Stimulated activated CD4-positive, alpha-beta T cell treated with anti-CD3 and anti-CD28 coated beads, Interleukin-2, amount 100 ng/mL, for 48 hours (primary cell): ENCODE measurements at regions not wholly inside any gene's neighbourhood (a gene's known extent, or its start where the extent isn't known, plus 50 kb on each side); places are given as distances from the start of the nearest gene placed in this dataset.

Experiments
- DNase-seq, 2 donors: peaks; one replicate each; pipeline ENCODE4 v3.0.0-alpha.2; 2020

DNA sequence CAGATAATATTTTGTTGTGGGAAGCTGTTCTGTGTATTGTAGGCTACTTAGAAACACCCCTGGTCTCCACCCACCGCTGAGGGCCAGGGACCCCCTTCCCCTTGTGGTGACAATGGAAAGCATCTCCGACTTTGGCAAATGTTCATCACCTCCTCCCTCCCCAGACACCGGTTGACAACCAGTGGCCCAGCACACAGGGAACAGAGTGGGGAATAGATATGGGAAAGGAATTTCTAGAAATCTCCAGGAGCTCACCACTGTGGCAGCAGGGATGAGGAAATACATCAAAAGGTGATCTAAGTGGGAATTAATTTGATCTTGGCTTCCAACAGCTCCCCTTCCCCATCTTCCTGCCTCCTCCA lies 257.3 kb upstream of the FOXQ1 start:
- no peak for DNase-seq

DNA sequence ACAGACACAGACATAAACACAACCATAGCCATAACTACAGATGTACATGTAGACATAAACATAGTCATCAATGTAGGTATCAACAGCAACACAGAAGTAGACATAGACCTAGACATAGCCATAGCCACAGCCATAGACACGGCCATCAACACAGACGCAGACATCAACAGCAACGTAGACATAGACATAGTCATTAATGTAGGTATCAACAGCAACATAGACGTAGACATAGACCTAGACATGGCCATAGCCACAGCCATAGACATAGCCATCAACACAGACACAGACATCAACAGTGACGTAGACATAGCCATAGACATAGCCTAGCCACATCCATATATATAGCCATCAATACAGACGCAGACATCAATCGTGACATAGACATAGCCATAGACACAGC lies 258.3 kb upstream of the FOXQ1 start:
- DNase-seq: no peak

DNA sequence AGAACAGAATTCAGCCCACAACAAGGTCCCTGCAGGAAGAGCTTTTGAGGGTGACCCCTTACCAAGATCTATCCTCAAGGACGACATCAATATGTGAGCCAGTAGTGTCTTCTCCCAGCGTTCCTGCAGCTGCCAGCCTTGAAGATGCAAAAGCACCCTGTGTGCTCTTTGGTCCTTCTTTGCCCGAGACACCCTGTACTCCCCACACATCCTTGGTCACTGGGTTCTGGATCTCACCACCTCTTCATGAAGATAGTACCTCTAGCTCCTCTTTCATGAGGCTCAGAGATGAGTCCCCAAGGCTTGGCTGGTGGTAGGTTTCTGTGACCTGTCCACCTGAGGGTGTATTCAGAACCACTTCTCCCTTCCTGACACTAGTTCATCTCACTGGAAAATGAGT lies 259.6 kb upstream of the FOXQ1 start:
- DNase-seq: no peak

DNA sequence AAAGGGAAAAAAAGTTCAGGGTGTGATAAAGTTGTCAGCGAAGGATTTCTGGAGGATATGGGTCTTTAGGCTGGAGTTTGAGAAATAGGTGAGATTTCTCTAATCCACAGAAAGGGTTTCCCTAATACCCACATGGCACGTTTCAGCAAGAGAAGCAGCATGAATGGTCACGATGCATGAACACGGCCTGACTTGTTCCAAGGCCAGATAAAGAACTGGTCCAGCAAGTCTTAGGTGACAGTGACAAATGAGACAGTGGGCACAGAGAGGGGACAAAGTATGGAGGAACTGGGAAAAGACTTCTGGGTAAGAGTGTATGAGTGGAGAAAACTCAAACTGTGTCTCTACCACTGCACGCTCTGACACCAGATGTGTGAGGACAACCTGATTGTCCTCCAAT lies 262.0 kb upstream of the FOXQ1 start:
- no peak for DNase-seq

DNA sequence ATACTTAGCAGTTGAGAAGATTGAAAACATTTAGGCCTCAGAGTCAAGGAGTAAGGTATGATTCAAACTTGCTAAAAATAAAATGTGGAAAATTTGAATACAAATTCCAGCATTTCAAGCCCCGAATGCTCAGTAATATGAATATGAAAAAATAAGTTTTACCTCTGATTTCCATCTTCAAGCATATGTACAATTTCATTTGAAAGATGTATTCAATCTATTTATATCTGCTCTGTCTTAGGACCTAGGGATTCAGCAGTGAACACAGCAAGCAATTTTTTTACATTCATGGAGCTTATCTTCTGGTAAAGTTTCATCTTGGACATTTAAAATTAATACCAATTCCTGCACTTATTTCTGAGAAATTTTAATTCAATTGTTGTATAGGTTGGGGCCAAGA lies 262.7 kb upstream of the FOXQ1 start:
- DNase-seq: no peak

DNA sequence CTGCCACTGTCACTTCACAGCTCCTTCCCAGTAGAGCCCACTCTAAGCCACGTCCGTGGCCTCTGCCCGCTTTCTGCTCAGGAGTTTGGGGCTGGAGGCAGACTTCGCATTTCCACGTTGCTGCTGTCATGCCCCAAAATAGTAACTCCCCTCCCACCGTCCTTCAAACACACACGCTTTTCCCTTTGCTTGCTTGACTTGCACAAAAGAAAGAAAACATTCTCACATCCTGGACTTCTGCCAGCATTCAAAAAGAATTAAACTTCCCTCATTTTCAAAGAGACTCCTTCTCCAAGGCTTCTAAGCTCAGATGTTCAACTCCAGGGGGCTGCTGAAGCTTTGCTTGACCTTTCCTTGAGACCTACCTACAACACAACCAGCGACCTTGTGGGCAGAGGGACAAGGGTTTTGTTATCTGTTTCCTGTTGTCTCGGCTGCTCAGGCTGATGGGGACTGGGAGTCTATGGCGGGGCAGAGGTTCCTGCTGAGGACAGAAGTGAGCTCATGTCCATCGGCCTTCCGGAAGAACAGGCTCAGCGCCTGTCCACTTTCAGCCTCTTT lies 263.8 kb upstream of the FOXQ1 start:
- no peak for DNase-seq

DNA sequence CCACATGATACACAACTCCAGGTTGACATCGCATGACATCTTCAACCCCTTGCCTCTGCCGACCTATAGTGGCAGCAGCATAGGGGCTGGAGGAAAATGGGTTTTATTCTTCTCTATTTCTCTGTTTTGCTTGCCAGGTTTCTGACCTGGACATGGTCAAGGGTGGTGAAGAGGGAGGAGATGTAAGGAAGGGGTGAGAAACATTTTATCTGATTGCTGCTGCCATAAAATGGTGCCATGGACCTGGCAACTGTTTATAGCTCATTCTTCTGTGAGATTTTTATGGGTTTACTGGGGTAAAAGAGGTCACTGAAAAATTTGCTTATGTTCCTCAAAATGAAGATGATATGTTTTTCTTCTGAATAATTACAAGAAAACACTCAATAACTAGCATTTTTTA lies 266.7 kb upstream of the FOXQ1 start:
- no peak for DNase-seq

DNA sequence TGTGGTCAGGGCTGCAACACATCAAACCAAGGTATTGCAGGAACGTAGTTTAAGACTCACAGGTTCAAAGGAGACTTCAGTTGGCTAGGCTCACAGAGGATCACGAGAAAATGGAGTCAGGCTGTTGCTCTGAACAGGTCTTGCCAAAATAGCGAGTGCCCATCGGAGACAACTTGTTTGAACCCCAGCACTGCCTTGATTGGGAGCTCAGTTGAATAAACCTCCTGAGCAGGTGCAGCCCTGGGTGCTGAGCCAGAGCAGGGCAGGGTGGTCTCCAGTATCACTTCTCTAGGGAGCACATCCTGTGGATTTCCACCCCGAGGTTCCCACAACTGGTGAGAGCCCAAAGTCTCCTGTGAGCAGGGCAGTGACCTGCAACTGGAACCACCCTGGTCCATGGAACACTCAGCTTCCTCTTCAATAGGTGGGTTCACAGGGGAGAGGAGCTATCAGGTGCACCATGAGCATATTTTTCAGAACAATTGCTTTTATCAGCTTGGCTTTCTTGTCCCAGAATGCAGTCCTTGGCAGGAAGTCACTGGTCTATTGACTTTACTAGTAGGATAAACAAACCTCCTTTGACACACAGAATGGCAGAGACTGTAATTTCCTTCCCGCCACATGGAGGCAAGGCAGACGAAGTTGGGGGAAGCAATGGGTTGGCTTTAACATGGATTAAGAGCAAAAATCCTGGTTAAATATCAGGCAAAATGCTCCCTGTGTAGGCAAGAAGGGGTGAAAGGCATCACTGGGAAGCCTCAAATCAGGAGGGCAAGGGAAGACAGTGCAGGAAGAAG lies 267.7 kb upstream of the FOXQ1 start:
- no peak for DNase-seq

DNA sequence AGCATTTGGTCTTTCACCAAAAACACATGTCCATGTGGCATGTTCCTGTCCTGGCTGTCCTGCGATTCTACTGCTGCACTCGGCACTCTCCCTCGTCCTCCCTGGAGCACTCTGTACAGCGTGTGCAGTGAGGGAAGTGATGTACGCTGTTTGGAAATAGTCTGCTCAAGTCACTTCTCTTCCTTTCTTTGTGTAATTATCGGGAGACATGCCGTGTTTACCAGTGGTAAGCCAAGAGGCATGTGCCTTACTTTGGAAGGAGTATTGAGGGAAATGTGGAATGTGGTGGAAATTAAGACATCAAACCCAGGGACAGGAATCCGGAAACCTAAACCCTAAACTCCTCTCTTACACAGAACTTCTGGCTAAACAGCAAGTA lies 268.5 kb upstream of the FOXQ1 start:
- no peak for DNase-seq

DNA sequence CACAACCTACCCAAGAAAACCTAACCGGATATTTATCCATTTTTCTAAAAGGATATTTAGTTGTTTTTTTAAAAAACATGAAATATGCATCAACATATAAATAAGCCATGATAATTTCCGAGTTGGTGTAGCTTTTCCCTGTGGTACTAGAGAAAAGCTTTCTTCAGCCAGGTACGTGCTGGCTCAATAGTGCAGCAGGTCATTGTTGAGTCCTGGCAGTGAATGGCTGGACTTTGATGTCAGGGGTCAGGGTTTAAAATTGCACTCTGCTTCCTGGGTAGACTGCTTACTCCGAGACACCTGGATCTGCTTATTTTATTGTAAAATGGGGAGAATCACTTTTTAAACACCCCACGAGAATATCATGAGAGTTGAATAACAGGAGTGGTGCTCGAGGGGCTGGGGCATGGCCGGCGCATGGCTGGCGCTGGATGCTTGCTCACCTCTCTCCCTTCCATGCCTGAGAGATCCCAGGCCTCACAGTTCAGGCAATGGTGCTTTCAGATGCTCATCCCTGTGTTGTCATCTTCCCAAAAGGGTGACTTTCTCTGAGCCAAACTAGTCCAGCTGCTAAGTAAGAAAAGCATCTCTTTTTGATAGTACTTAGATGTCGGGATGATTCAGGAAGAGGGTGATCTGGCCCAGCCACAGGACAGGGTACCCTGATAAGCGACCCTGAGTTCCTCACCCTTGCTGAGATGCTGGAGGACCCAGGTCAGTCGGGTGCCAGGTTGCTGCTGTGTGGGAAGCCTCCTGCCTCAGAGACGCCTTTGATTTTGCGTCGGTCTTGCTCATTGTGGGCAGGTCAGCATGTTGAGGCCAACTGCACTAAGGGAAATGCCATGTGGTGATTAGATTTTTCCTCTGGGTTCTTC lies 269.1 kb upstream of the FOXQ1 start:
- DNase-seq: no peak

DNA sequence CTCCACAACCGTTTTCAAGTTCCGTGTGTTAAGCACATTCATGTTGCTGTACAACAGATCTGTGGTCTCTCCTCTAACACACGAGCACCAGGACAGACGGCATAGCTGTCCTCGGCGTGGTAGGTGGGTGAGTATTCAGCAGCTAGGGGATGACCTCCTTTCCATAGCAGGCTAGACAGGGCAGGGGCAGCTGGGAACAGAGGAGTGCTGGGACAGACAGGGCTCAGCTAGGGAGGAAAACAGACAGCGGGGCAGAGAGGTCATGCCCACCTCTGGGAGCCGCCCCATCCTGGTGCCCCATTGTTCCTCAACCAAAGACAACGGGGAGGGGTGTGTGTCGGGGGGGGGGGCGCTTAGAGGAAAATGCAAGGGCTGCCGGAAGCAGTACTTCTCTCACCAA lies 271.5 kb upstream of the FOXQ1 start:
- DNase-seq: no peak

DNA sequence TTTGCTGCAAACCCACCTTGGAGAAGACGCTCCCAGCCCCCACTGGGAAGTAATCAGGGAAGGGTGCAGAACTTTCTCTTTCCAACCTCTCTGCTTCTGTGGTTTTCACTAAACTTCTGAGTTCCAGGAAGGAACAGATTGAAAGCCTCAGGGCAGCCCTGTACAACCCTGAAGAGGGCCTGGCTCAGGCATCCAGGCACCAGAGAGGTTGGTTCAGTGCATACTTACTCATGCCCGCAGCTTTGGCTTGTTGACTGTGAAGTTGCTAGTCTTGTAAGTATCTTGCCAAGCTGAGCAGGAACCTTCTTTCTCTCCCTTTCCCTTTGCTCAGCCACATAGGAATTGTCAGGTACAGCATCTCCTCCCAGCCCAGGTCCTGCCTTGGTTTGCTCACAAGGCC lies 272.2 kb upstream of the FOXQ1 start:
- DNase-seq: no peak

DNA sequence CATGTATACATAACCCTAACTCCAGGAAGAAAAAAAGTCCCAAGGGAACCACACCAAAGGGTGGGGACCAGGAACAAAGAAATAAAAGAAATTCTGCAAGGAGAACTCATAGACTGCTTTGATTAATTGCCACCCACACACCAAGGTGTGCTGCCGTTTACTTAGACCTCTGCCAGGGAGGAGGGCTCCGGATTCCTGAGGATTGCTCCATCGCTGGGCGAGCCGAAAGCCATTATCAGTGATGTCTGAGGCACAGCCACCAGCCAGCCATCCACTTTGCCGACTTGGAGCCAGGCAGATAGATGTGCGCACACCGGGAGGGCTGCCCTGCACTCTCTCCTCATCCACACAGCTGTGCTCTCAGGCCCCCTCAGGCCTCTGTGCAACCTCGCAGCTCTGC lies 272.7 kb upstream of the FOXQ1 start:
- DNase-seq: no peak

DNA sequence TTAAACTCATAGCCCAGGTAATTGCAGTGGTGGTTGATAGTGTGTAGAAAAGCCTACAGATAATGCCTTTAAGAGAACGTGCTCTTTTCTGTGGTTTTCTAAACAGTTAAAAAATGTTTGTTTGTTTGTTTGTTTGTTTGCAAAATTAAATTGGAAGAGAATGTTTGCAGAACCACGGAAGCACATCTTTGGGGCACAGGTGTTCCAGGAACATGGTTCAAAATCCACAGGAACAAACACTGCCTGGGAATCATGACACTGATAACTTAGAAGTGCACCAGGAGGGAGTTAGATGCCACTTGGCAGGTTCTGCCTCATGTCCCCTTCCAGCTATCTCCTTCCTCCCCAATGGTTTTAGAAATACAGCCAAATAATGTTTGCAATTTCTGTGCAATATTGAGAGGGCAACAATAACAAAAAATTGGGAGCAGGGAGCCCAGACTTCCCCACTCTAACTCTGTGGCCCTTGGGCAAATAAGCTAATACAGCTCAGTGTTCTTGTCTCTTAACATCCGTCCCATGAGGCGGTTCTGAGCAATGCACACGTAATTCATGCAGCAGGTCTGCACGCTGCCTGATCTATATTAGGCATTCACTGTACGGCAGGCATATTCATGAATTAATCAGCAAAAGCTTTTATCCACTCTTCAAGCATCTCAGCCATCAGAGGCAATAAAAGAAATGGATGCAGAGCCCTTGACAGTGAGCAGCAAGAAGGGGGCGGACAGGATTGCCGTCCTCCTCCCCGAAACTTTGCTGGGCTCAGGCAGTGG lies 274.3 kb upstream of the FOXQ1 start:
- no peak for DNase-seq

DNA sequence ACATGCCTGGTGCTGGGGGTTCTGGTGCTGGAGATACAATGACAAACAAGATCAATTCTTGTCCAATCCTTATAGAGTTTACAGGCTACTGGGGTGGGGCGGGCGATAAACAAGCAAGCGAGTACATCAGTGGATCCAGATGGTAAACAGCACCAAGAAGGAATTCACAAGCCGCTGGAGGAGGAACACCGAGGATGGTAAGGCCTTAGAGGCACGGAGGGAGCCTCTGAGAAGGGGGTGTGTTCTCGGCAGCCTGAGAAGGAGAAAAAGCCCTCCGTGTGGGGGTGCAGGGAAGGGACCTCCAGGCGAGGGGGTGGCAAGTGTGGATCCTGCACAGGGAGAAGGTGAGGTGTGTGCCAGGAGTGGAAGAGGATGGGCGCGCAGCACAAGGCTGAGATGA lies 276.5 kb upstream of the FOXQ1 start:
- no peak for DNase-seq

DNA sequence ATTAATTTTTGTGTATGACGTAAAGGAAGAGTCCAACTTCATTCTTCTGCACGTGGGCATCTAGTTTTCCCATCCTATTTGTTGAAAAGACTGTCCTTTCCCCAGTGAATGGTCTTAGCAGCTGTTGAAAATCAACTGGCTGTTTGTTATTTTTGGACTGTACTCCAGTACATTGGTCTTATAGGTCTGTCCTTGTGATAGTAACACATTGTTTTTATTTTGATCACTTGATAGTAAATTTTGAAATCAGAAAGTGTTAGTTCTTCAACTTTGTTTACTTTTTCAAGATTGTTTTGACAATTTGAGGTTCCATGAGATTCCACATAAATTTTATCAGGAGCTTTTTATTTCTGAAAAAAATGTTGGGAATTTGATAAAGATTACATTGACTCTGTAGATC lies 280.2 kb upstream of the FOXQ1 start:
- DNase-seq: no peak

DNA sequence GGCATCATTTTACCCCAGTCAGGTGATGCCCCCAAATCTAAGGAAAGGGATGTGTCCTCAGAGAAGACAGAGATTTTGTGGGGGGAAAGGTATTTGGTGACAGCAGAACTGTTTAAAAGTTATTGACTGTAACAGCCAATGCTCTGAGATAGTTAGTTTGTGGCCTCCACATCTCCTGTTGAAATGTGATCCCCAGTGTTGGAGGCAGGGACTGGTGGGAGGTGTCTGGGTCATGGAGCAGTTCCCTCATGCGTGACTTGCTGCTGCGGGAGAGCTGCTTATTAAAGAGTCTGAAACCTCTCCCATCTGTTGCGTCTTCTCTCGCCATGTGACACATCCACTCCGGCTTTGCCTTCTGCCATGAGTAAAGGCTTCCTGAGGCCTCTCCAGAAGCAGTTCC lies 282.8 kb upstream of the FOXQ1 start:
- DNase-seq: no peak

DNA sequence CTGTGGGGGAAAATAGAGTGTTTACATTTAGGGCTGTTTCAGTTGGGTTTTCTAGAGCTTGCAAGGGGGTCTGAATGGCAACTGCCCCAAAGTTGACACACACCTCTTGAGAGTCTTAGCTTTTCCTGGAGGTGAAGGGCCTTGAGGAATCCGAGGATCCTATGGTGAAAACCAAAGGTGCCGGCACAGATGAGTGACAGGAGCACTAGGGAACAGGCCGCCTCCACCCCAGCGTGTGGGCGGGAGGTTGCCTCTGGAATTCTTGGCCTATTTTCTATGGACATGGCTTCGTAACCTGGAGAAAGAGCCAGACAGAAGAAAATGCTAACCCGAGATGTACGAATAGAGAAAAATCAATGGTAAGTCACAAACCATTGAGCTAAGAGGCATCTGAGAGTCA lies 283.2 kb upstream of the FOXQ1 start:
- DNase-seq: no peak

DNA sequence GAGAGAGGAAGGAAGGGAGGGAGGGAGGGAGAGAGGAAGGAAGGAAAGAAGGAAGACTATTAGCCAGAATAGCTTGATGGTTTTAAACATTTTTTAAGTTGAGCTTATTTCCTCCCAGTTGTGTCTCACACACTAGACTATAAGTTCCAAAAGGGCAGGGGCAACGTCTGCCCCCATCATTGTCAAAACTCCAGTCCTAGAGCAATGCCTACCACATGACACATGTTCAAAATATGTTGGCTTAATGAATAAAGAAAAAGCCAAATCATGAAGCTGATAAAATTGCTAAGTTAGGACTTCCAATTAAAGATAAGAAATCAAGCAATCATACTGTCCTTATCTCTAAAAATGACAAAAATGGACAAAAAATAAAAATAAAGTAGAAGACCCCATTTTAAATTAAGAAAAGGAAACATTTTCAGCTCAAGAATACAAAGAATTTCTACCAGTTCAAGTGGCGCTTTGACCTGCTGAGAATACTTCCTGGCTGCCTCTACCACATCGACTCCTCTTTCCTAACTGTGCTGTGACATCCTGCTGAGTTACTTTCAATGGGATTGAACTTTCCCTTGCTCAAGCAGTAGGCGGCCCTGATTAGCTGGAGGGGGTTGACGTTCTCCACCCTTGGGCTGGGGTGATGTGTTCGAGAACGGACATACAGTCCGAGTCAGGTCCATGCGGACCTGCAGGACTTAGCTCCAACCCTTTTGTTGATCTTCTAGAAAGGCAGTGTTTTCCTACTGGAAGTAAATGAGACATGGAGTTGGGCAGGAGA lies 283.9 kb upstream of the FOXQ1 start:
- no peak for DNase-seq

DNA sequence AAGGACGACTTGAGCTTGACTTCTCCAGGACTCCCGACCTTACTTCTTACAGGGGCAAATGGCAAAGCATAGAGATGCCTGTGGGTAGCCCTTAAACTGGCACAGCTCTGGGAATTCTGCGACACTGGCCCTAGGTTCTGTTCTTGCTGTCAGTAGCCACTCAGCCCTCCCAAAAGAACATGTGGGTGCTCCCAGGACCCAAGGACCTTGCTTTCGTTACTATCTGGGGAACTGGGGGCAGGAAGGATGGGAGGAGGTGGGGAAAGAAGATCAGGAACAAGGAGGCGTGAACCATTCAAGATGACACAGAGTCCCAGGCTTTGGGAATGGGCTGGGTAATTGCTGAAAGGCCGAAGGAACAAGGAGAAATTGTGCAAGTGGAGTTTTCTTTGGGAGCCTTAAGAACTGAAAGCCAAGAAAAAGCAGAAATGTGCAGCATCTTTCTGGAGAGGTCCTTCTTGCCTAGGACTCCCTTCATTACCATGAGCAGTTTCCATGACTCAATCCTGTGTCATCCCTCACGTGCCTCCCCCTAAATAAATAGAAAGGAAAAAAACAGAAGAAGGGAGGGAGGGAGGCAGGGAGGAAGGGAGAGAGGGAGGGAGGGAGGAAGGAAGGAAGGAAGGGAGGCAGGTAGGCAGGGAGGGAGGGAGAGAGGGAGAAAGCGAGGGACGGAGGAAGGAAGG lies 284.6 kb upstream of the FOXQ1 start:
- no peak for DNase-seq

DNA sequence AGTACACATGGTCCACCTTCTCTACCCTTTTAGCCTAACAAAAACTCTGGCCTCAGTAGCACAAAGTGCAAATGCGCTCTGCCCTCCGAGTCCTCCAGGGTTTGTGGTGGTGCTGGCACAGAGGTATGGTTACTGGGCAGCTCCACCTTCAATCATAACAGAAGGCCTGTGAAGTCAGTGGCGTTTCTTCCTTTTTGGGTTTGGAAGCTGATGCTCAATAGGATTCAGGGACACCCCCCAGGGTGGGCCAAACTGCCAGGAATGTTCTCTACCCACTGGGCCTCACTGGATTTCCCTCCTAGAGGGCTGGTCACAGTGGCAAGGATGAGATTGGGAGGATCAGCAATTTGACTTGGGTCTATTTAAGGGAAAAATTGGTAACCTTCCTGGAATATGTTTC lies 286.1 kb upstream of the FOXQ1 start:
- no peak for DNase-seq

DNA sequence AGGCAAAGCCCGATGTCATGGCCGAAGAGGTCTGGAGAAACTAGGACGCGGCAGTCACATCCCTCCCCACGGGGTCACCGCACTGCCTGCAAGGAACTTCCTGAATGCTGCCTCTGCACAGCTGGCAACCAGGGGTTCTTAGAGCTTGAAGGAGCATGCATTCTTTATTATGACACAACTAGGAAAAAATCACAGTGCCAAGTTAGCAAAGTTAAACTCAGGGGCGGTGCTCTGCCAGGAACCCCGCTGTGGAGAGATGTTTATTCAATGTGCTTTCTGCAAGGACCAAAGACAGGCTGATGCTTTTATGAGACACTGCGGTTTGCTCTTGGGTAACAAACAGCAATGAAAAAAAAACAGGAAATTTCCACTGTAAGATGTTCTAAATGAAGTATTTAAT lies 287.3 kb upstream of the FOXQ1 start:
- no peak for DNase-seq
